Natural killer cell (primary cell): ENCODE measurements at regions not wholly inside any gene's neighbourhood (a gene's known extent, or its start where the extent isn't known, plus 50 kb on each side); places are given as distances from the start of the nearest gene placed in this dataset.
"Not testable (repeated sequence)": the region's sequence is repeated elsewhere in the genome, so short reads cannot be mapped to it uniquely, and the experiment has no call there.

Source experiments
- ATAC-seq, 3 donors: fragments of 150-1000 bp in 2 of 3; fragments of 200-7000 bp in 1 of 3; cut with Tn5 transposase; 1 replicate in 1 of 3; 2 replicates in 2 of 3; pipeline ENCODE4 v1.10.0; 2021; ENCODE audit warnings: mild to moderate bottlenecking in 2 of 3, moderate library complexity in 2 of 3
- DNase-seq, 2 donors: peaks; one replicate each; pipeline versions ENCODE4 v3.0.0 to v3.0.0-alpha.2; 2013 to 2021; ENCODE audit warnings: mixed read lengths in 1 of 2
- H3K27ac ChIP-seq: one replicate; pipeline ENCODE4 v1.5.1; 2013; ENCODE audit warnings: mild to moderate bottlenecking, low read length
- H3K27me3 ChIP-seq: one replicate; pipeline ENCODE4 v1.6.1; 2013; ENCODE audit warnings: low read length; ENCODE audit not compliant: control insufficient read depth, insufficient read depth
- H3K36me3 ChIP-seq: one replicate; pipeline ENCODE4 v1.6.1; 2013; ENCODE audit warnings: low read length; ENCODE audit not compliant: control insufficient read depth, insufficient read depth
- H3K4me1 ChIP-seq: one replicate; pipeline ENCODE4 v1.6.1; 2013; ENCODE audit warnings: low read length; ENCODE audit not compliant: control insufficient read depth, insufficient read depth
- H3K4me3 ChIP-seq: one replicate; pipeline ENCODE4 v1.5.1; 2013; ENCODE audit warnings: low read length
- H3K9me3 ChIP-seq: one replicate; pipeline ENCODE4 v1.6.1; 2013; ENCODE audit warnings: low read length; ENCODE audit not compliant: control insufficient read depth, insufficient read depth
- H3K27ac Mint-ChIP-seq, 2 donors: one replicate each; pipeline ENCODE4 v1.8.0; 2022; ENCODE audit warnings: mild to moderate bottlenecking in 2 of 2, mixed read lengths in 2 of 2, moderate library complexity in 1 of 2
- H3K27me3 Mint-ChIP-seq, 2 donors: one replicate each; pipeline ENCODE4 v1.8.0; 2022; ENCODE audit warnings: low read depth in 2 of 2, mixed read lengths in 2 of 2
- H3K36me3 Mint-ChIP-seq: one replicate; pipeline ENCODE4 v1.8.0; 2022; ENCODE audit warnings: mixed read lengths
- H3K4me1 Mint-ChIP-seq, 2 donors: one replicate each; pipeline ENCODE4 v1.8.0; 2022; ENCODE audit warnings: mixed read lengths in 2 of 2
- H3K4me3 Mint-ChIP-seq: one replicate; pipeline ENCODE4 v1.8.0; 2022; ENCODE audit warnings: mild to moderate bottlenecking, moderate library complexity, mixed read lengths
- H3K9me3 Mint-ChIP-seq, 2 donors: one replicate each; pipeline ENCODE4 v1.8.0; 2022; ENCODE audit warnings: mixed read lengths in 2 of 2
- WGBS: methylation state at CpG from one replicate; pipeline ENCODE4 v1.1.7; 2013; ENCODE audit warnings: missing lambda C conversion rate; ENCODE audit not compliant: insufficient coverage; 5-methylcytosine and 5-hydroxymethylcytosine counted together
- intact Hi-C: fragments of 100-400 bp; cut with micrococcal nuclease; formaldehyde crosslinking; loops from one replicate; pipeline ENCODE4 v1.14.2; 2022
- TF ChIP-seq, protein P1 (sequence below): fragments of 200-600 bp; IDR thresholded peaks from one replicate; pipeline ENCODE4 v1.8.0; 2022; ENCODE audit warnings: antibody characterized with exemption

DNA sequence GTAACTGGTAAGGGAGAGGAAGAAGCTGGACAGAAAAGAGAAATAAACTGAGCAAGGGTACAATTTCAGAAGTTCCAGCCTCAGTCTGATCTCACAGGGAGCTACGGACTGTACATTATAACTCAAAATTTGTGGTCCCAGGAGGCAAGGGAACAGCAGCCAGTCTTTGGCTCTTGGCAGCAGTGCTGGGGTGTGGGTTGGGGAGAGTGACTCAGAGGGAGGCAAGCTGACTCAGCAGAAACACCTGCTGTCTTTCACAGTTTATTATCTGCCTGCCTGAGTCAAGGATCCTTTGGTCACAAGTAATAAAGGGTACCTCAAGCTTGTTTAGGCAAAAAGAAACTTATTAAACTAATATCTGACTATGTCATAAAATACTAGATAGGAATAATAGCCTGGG, 73.5 kb upstream of the KIF2B start:
- no peaks in the 10 kb centered on the region for H3K36me3 ChIP-seq
- no peak overlapping the region for H3K27ac ChIP-seq
- H3K9me3 ChIP-seq, result no peaks in the 10 kb centered on the region
- intact Hi-C loops, result no loop called here
- Mint-ChIP-seq H3K36me3 (no peaks in the 10 kb centered on the region), H3K27me3 (no peaks in the 10 kb centered on the region), H3K9me3 (peaks cover 11 to 12% of the 10 kb centered on the region in 2 donors), H3K27ac (no peak overlapping the region), H3K4me3 (no peak overlapping the region), H3K4me1 (no peaks in the 10 kb centered on the region)
- no peak for ATAC-seq
- 88% methylated on average over 1 of the region's 1 CpG for WGBS
- DNase-seq, result no peak
- no peaks in the 10 kb centered on the region for H3K4me1 ChIP-seq
- H3K27me3 ChIP-seq, result no peaks in the 10 kb centered on the region
- no peak overlapping the region for H3K4me3 ChIP-seq
- TF ChIP-seq, protein P1, sequence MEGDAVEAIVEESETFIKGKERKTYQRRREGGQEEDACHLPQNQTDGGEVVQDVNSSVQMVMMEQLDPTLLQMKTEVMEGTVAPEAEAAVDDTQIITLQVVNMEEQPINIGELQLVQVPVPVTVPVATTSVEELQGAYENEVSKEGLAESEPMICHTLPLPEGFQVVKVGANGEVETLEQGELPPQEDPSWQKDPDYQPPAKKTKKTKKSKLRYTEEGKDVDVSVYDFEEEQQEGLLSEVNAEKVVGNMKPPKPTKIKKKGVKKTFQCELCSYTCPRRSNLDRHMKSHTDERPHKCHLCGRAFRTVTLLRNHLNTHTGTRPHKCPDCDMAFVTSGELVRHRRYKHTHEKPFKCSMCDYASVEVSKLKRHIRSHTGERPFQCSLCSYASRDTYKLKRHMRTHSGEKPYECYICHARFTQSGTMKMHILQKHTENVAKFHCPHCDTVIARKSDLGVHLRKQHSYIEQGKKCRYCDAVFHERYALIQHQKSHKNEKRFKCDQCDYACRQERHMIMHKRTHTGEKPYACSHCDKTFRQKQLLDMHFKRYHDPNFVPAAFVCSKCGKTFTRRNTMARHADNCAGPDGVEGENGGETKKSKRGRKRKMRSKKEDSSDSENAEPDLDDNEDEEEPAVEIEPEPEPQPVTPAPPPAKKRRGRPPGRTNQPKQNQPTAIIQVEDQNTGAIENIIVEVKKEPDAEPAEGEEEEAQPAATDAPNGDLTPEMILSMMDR, result no peak

DNA sequence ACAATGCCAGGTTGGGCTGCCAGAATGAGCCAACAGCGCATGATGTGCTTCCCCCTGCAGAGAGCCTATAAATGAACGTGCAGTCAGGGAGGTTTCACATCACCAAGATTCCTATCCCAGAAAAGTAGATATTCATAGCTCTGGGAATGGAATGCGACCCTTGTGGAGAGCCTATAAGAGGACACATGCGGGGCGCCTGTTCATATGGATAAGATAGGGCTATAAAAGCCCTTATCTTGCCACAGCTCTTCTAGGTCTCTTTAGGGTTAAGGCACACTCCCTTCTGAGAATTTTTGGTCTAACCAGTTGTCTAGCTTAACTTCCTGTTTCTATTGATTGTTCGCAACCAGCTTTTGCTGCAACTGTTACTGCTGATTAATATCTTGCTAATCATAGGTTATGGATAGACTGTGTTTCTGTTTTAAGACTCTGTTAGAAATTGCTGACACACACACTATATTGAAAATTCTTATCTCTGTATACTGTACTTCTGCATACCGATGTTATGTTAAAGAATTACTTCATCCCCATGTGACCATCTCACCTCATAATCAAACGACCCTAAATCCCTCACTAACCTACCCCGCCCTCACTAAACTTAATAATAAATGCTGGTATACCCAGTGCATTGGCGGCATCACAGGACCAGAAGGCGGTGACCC, 74.4 kb upstream of the KIF2B start:
- H3K36me3 ChIP-seq, H3K36me3 Mint-ChIP-seq: not testable (repeated sequence)
- WGBS, result 54% methylated on average over 9 of the region's 11 CpGs

DNA sequence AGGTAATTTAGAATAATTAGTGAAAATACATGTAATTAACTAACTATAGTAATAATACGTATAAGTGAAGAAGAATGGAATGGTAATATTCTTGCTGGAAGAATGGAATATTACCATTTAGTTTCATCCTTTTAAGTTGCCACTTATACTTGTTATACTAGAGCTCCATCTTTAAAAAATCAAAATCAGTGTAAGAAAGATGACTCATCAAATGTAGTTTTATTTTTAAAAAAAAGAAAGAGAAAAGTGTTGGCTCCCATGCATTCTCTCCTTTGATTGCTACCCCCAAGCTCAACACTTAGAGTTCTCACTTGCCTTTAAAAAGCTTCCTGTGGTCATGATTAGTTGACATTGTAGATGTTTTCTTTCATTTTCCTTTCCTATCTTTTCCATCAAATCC, 82.4 kb upstream of the KIF2B start:
- Histone ChIP-seq H3K4me3 (no peak overlapping the region), H3K36me3 (no peaks in the 10 kb centered on the region), H3K27ac (no peak overlapping the region), H3K4me1 (no peaks in the 10 kb centered on the region), H3K27me3 (no peaks in the 10 kb centered on the region), H3K9me3 (no peaks in the 10 kb centered on the region)
- no peak overlapping the region for H3K27ac Mint-ChIP-seq
- DNase-seq, result no peak
- no peaks in the 10 kb centered on the region for H3K27me3 Mint-ChIP-seq
- peaks cover 6% of the 10 kb centered on the region for H3K36me3 Mint-ChIP-seq
- intact Hi-C loops, result no loop called here
- TF ChIP-seq, protein P1, result no peak
- no peak overlapping the region for H3K4me3 Mint-ChIP-seq
- H3K4me1 Mint-ChIP-seq, result no peaks in the 10 kb centered on the region
- no peak for ATAC-seq
- peaks cover 16 to 25% of the 10 kb centered on the region in 2 donors for H3K9me3 Mint-ChIP-seq
- WGBS, result no CpG with 5 or more reads among the region's 1 CpG

More for the DNA sequence above, 74.4 kb upstream of the KIF2B start:
- H3K27ac Mint-ChIP-seq, H3K4me1 ChIP-seq, H3K27me3 Mint-ChIP-seq, DNase-seq, H3K4me1 Mint-ChIP-seq, H3K27me3 ChIP-seq, ATAC-seq, H3K4me3 Mint-ChIP-seq, H3K9me3 ChIP-seq, intact Hi-C loops, H3K27ac ChIP-seq, H3K4me3 ChIP-seq: not testable (repeated sequence)
- peaks cover 9 to 12% of the 10 kb centered on the region in 2 donors for H3K9me3 Mint-ChIP-seq

DNA sequence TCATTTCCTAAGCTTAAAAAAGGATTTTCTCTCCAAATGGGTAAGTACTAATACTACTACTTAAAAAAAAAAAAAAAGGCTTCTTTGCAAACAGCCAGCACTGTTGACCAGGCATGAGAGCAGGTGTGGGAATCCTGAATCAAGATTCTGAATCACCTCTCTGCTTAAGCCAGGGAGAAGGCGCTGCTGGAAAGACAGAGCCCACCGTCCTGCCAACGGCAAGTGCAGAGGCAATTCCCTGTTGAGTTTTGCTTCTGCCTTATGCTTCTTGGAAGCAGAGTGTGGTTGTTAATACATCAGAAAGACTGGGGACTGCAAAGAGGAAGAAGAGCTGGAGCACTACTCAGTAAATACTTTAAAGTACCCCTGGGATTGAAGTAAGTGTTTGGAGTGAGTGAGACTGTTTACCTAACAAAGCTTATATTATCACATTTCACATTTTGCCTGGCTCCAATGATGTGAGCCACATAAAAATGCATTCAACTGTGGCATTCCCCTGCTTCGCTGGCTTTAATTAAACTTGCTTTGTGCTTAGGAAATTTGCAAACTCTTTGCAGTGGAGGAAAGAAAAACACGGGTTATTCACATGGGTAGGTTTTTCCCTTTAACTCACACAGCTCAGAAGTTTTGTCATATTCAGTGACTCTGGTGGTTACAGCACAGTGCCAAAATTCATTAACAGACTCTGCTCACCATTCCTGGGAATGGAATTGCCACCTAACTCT, 86.0 kb upstream of the KIF2B start:
- H3K27me3 Mint-ChIP-seq, result no peaks in the 10 kb centered on the region
- TF ChIP-seq, protein P1, result no peak
- no peak for ATAC-seq
- H3K27me3 ChIP-seq, result no peaks in the 10 kb centered on the region
- WGBS, result 83% methylated on average over 4 of the region's 5 CpGs
- no peak overlapping the region for H3K27ac ChIP-seq
- no peak for DNase-seq
- H3K4me1 Mint-ChIP-seq, result no peaks in the 10 kb centered on the region
- H3K4me1 ChIP-seq, result no peaks in the 10 kb centered on the region
- no peak overlapping the region for H3K27ac Mint-ChIP-seq
- peaks cover 12 to 20% of the 10 kb centered on the region in 2 donors for H3K9me3 Mint-ChIP-seq
- intact Hi-C loops, result no loop called here
- H3K9me3 ChIP-seq, result no peaks in the 10 kb centered on the region
- H3K36me3 Mint-ChIP-seq, result peaks cover 6% of the 10 kb centered on the region
- H3K4me3 Mint-ChIP-seq, result no peak overlapping the region
- H3K4me3 ChIP-seq, result no peak overlapping the region
- H3K36me3 ChIP-seq, result no peaks in the 10 kb centered on the region
